H1 (cell line): ENCODE measurements at regions not wholly inside any gene's neighbourhood (a gene's known extent, or its start where the extent isn't known, plus 50 kb on each side); places are given as distances from the start of the nearest gene placed in this dataset.

ENCODE experiments used
- CTCF ChIA-PET: fragments of 300-600 bp; sonication (Branson Sonifier 250); formaldehyde crosslinking; loops from one replicate; lab custom pipeline; 2021; ENCODE audit not compliant: partially characterized antibody; lab: Charles Lee
- POLR2A ChIA-PET: fragments of 300-600 bp; sonication (Branson Sonifier 250); formaldehyde crosslinking; loops from one replicate; lab custom pipeline; 2021; ENCODE audit warnings: inconsistent platforms; ENCODE audit not compliant: partially characterized antibody; lab: Charles Lee
- DNase-seq, 2 experiments: peaks; one replicate each; pipeline versions ENCODE4 v3.0.0 to v3.0.0-alpha.2; 2010 to 2022; ENCODE audit warnings: low spot score in 2 of 2, low read depth in 1 of 2, mixed read lengths in 1 of 2
- FAIRE-seq: peaks from 2 replicates; lab custom pipeline; 2011; peaks lifted over from hg19 to GRCh38; lab: Jason Lieb, UNC
- H2AFZ ChIP-seq: 2 replicates; pipeline ENCODE4 v1.8.1; 2012; ENCODE audit warnings: low read length, inconsistent platforms
- H2AK5ac ChIP-seq: 2 replicates; pipeline ENCODE4 v1.6.1; 2013; ENCODE audit warnings: low read depth, low read length
- H2BK120ac ChIP-seq: replicated peaks from 2 replicates; pipeline ENCODE3; 2013; ENCODE audit warnings: low read depth, low read length, inconsistent platforms
- H2BK12ac ChIP-seq: 2 replicates; pipeline ENCODE4 v1.6.1; 2013; ENCODE audit warnings: low read depth, low read length
- H2BK15ac ChIP-seq: 2 replicates; pipeline ENCODE4 v1.6.1; 2013; ENCODE audit warnings: low read length
- H2BK20ac ChIP-seq: 2 replicates; pipeline ENCODE4 v1.6.1; 2013; ENCODE audit warnings: low read length
- H2BK5ac ChIP-seq: 2 replicates; pipeline ENCODE4 v1.6.1; 2013; ENCODE audit warnings: low read depth, low read length
- H3K14ac ChIP-seq: 2 replicates; pipeline ENCODE4 v1.6.1; 2013; ENCODE audit warnings: inconsistent platforms; ENCODE audit not compliant: insufficient read length
- H3K18ac ChIP-seq: 2 replicates; pipeline ENCODE4 v1.6.1; 2013; ENCODE audit warnings: low read length; ENCODE audit errors: extremely low read depth
- H3K23ac ChIP-seq: 2 replicates; pipeline ENCODE4 v1.6.1; 2013; ENCODE audit warnings: inconsistent platforms; ENCODE audit not compliant: insufficient read length
- H3K23me2 ChIP-seq: 2 replicates; pipeline ENCODE4 v1.6.1; 2013; ENCODE audit warnings: low read depth, low read length
- H3K27ac ChIP-seq: 2 replicates; pipeline ENCODE4 v1.6.1; 2011; ENCODE audit warnings: low read depth, low read length, inconsistent platforms
- H3K27me3 ChIP-seq, 4 experiments: replicated peaks in 1 of 4; 1 replicate in 1 of 4; 2 replicates in 3 of 4; pipeline versions ENCODE4 v1.6.1 to v1.8.1; 2011 to 2013; ENCODE audit warnings: low read length in 3 of 4, mild to moderate bottlenecking in 3 of 4, inconsistent platforms in 2 of 4, mixed read lengths in 2 of 4, moderate library complexity in 1 of 4; ENCODE audit not compliant: control insufficient read depth in 3 of 4, insufficient read depth in 3 of 4; ENCODE audit errors: extremely low read depth in 1 of 4
- H3K36me3 ChIP-seq, 4 experiments: 2 replicates each; pipeline versions ENCODE4 v1.6.1 to v1.8.1; 2011 to 2013; ENCODE audit warnings: mild to moderate bottlenecking in 4 of 4, low read length in 3 of 4, moderate library complexity in 2 of 4, control low read depth in 1 of 4, inconsistent platforms in 1 of 4; ENCODE audit not compliant: insufficient read depth in 4 of 4, control insufficient read depth in 2 of 4
- H3K4ac ChIP-seq: replicated peaks from 2 replicates; pipeline ENCODE3; 2013; ENCODE audit warnings: low read length, low read depth, mixed read lengths, inconsistent platforms; ENCODE audit not compliant: insufficient read length
- H3K4me1 ChIP-seq, 4 experiments: replicated peaks in 1 of 4; 1 replicate in 1 of 4; 2 replicates in 3 of 4; pipeline versions ENCODE4 v1.6.1 to v1.8.1; 2011 to 2013; ENCODE audit warnings: low read length in 3 of 4, inconsistent platforms in 2 of 4, mixed read lengths in 1 of 4; ENCODE audit not compliant: insufficient read depth in 4 of 4, control insufficient read depth in 3 of 4
- H3K4me2 ChIP-seq, 2 experiments: 2 replicates each; pipeline versions ENCODE4 v1.6.1 to v1.8.1; 2011 to 2013; ENCODE audit warnings: low read depth in 2 of 2, low read length in 2 of 2, control low read depth in 1 of 2, inconsistent platforms in 1 of 2, mild to moderate bottlenecking in 1 of 2; ENCODE audit not compliant: insufficient read depth in 1 of 2
- H3K4me3 ChIP-seq, 4 experiments: fragments of 200-600, 300-600 bp in 1 of 4; sonication (generic), shearing (Covaris generic), sonication (Bioruptor Twin) in 1 of 4; 2 replicates each; pipeline versions ENCODE4 v1.5.1 to v1.8.1; 2011 to 2016; ENCODE audit warnings: low read length in 4 of 4, low read depth in 3 of 4, control low read depth in 2 of 4, inconsistent platforms in 2 of 4, mild to moderate bottlenecking in 2 of 4, mixed read lengths in 1 of 4, moderate library complexity in 1 of 4; ENCODE audit not compliant: insufficient read depth in 2 of 4; ENCODE audit errors: extremely low read depth in 1 of 4
- H3K56ac ChIP-seq: replicated peaks from 2 replicates; pipeline ENCODE3; 2013; ENCODE audit warnings: low read depth, mild to moderate bottlenecking, mixed read lengths, low read length, inconsistent platforms; ENCODE audit not compliant: insufficient read length
- H3K79me1 ChIP-seq: 2 replicates; pipeline ENCODE4 v1.6.1; 2013; ENCODE audit warnings: low read depth, low read length, control low read depth
- H3K79me2 ChIP-seq, 2 experiments: 2 replicates each; pipeline versions ENCODE4 v1.6.1 to v1.8.1; 2012 to 2013; ENCODE audit warnings: low read length in 2 of 2, mild to moderate bottlenecking in 2 of 2, inconsistent platforms in 1 of 2; ENCODE audit not compliant: insufficient read depth in 2 of 2, control insufficient read depth in 1 of 2
- H3K9ac ChIP-seq, 4 experiments: replicated peaks in 1 of 4; 1 replicate in 1 of 4; 2 replicates in 3 of 4; pipeline versions ENCODE4 v1.6.1 to v1.8.1; 2011 to 2013; ENCODE audit warnings: low read depth in 3 of 4, low read length in 3 of 4, control low read depth in 2 of 4, mild to moderate bottlenecking in 2 of 4, moderate library complexity in 2 of 4, inconsistent platforms in 1 of 4; ENCODE audit errors: extremely low read depth in 1 of 4
- H3K9me3 ChIP-seq, 2 experiments: 2 replicates each; pipeline versions ENCODE4 v1.6.1 to v1.8.1; 2012 to 2013; ENCODE audit warnings: mild to moderate bottlenecking in 2 of 2, moderate library complexity in 2 of 2, control low read depth in 1 of 2, inconsistent platforms in 1 of 2, low read depth in 1 of 2, low read length in 1 of 2, mixed read lengths in 1 of 2; ENCODE audit not compliant: insufficient read depth in 2 of 2
- H4K20me1 ChIP-seq, 2 experiments: replicated peaks in 1 of 2; 2 replicates each; pipeline versions ENCODE3 to v1.8.1; 2011 to 2013; ENCODE audit warnings: inconsistent platforms in 2 of 2, low read length in 2 of 2, mild to moderate bottlenecking in 1 of 2; ENCODE audit not compliant: insufficient read depth in 2 of 2, control insufficient read depth in 1 of 2
- H4K5ac ChIP-seq: 2 replicates; pipeline ENCODE4 v1.6.1; 2013; ENCODE audit warnings: low read length, low read depth, mixed read lengths, inconsistent platforms; ENCODE audit not compliant: insufficient read length
- H4K8ac ChIP-seq: 2 replicates; pipeline ENCODE4 v1.8.0; 2013; ENCODE audit warnings: mild to moderate bottlenecking, moderate library complexity, low read length, inconsistent platforms; ENCODE audit not compliant: insufficient read depth; ENCODE audit errors: extremely low read depth
- H4K91ac ChIP-seq: replicated peaks from 2 replicates; pipeline ENCODE3; 2013; ENCODE audit warnings: low read length, mixed read lengths, inconsistent platforms; ENCODE audit not compliant: insufficient read length
- ASH2L ChIP-seq: fragments of 200-600, 300-600 bp; sonication (generic); IDR thresholded peaks from one replicate; pipeline ENCODE4 v1.7.1; 2017; ENCODE audit warnings: low read length
- BCL11A ChIP-seq, 2 experiments: IDR thresholded peaks; one replicate each; pipeline ENCODE4 v1.6.1; 2011; ENCODE audit warnings: low read depth in 2 of 2, low read length in 2 of 2, mild to moderate bottlenecking in 2 of 2
- CBX8 ChIP-seq: fragments of 300-800, 300-1000 bp; sonication (generic); IDR thresholded peaks from 2 replicates; pipeline ENCODE4 v1.7.1; 2016; ENCODE audit warnings: low read depth, low read length, borderline replicate concordance
- CEBPB ChIP-seq: IDR thresholded peaks from 2 replicates; pipeline ENCODE4 v1.6.1; 2012; ENCODE audit warnings: low read depth, low read length
- CHD1 ChIP-seq: IDR thresholded peaks from 2 replicates; pipeline ENCODE4 v1.6.1; 2012; ENCODE audit warnings: low read depth, low read length, improper control_type of control experiment
- CTBP2 ChIP-seq: IDR thresholded peaks from 2 replicates; pipeline ENCODE4 v1.7.0; 2011; ENCODE audit warnings: borderline replicate concordance, mild to moderate bottlenecking, moderate library complexity, mixed read lengths, low read length; ENCODE audit not compliant: insufficient read depth, insufficient read length
- GTF2F1 ChIP-seq: IDR thresholded peaks from 2 replicates; pipeline ENCODE4 v1.6.1; 2012; ENCODE audit warnings: low read depth, low read length, improper control_type of control experiment, borderline replicate concordance
- RXRA ChIP-seq: IDR thresholded peaks from 2 replicates; pipeline ENCODE4 v1.6.1; 2011; ENCODE audit warnings: low read depth, mild to moderate bottlenecking, low read length, moderate library complexity; ENCODE audit not compliant: insufficient read depth
- SP4 ChIP-seq: IDR thresholded peaks from 2 replicates; pipeline ENCODE4 v1.6.1; 2012; ENCODE audit warnings: low read length, inconsistent platforms
- WGBS, 2 experiments: shearing (Covaris generic) in 1 of 2; methylation state at CpG; one replicate each; pipeline versions ENCODE4 v1.1.6 to v1.1.7; 2013 to 2015; ENCODE audit warnings: low lambda C conversion rate in 2 of 2, mixed read lengths in 2 of 2, inconsistent platforms in 1 of 2, low coverage in 1 of 2, missing lambda C conversion rate in 1 of 2; ENCODE audit not compliant: insufficient replicate concordance in 2 of 2, insufficient coverage in 1 of 2, insufficient read length in 1 of 2; ENCODE audit errors: extremely low coverage in 1 of 2, missing lambda C conversion rate in 1 of 2; 5-methylcytosine and 5-hydroxymethylcytosine counted together
- TF ChIP-seq, protein P1 (sequence below), 3 experiments: IDR thresholded peaks; 1 replicate in 2 of 3; 2 replicates in 1 of 3; pipeline versions ENCODE4 v1.5.1 to v1.6.1; 2011; ENCODE audit warnings: low read length in 3 of 3, mild to moderate bottlenecking in 3 of 3, inconsistent platforms in 2 of 3, low read depth in 1 of 3, moderate library complexity in 1 of 3; ENCODE audit not compliant: insufficient read depth in 1 of 3; ENCODE audit errors: control extremely low read depth in 1 of 3
- TF ChIP-seq, protein P2 (sequence below): IDR thresholded peaks from 2 replicates; pipeline ENCODE4 v1.6.1; 2012; ENCODE audit warnings: low read length, inconsistent platforms

DNA sequence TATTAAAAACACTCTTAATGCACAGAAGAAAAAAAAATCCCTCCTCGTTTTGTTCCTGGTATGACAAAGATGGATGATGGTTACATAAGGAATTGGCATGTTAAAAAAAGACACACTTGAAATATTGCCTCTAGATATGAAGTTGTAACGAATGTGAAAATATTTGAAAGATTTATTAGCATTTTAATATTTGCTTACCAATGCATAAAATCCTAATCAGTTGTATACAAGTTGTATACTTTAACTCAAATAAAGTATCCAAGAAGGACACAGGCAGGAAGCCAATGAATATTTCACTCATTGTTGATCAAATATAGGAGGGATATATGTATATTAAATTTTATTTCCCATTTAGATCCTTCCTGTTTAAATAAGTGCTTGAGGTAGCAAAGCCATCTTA, 850.8 kb upstream of the RBFOX1 start:
- H3K79me1 ChIP-seq = no peaks in the 10 kb centered on the region
- POLR2A ChIA-PET = no interaction called here
- no peak overlapping the region for H4K91ac ChIP-seq
- H4K5ac ChIP-seq = no peak overlapping the region
- H3K27me3 ChIP-seq = peaks cover 0 to 20% (median 15%) of the 10 kb centered on the region in 4 experiments; a peak in 6 of 7 replicates
- H3K27ac ChIP-seq = no peak overlapping the region
- H3K79me2 ChIP-seq = no peaks in the 10 kb centered on the region
- no peaks in the 10 kb centered on the region for H4K20me1 ChIP-seq
- WGBS, 2 experiments = 74% methylated on average over 2 of the region's 2 CpGs; no CpG with 5 or more reads in 1 of the 2 experiments
- H3K4me1 ChIP-seq = peaks cover 0 to 3% (median 1%) of the 10 kb centered on the region in 4 experiments; a peak in 1 of 7 replicates
- no peaks in the 10 kb centered on the region for H3K9me3 ChIP-seq
- no peak overlapping the region for H3K4me3 ChIP-seq
- H2AFZ ChIP-seq = no peak overlapping the region
- H3K36me3 ChIP-seq = no peaks in the 10 kb centered on the region
- no peak for DNase-seq
- FAIRE-seq = no peak
- TF ChIP-seq GTF2F1 = no peak
- no peak for TF ChIP-seq RXRA
- TF ChIP-seq, protein P1, sequence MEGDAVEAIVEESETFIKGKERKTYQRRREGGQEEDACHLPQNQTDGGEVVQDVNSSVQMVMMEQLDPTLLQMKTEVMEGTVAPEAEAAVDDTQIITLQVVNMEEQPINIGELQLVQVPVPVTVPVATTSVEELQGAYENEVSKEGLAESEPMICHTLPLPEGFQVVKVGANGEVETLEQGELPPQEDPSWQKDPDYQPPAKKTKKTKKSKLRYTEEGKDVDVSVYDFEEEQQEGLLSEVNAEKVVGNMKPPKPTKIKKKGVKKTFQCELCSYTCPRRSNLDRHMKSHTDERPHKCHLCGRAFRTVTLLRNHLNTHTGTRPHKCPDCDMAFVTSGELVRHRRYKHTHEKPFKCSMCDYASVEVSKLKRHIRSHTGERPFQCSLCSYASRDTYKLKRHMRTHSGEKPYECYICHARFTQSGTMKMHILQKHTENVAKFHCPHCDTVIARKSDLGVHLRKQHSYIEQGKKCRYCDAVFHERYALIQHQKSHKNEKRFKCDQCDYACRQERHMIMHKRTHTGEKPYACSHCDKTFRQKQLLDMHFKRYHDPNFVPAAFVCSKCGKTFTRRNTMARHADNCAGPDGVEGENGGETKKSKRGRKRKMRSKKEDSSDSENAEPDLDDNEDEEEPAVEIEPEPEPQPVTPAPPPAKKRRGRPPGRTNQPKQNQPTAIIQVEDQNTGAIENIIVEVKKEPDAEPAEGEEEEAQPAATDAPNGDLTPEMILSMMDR (IDR thresholded peaks at IDR 0.05; ENCODE audit: control extremely low read depth in 1 of 3, insufficient read depth in 1 of 3, low read depth in 1 of 3, low read length in 3 of 3) = no peak
- TF ChIP-seq BCL11A (IDR thresholded peaks at IDR 0.05; ENCODE audit: low read depth in 2 of 2, low read length in 2 of 2) = no peak
- TF ChIP-seq CHD1 = no peak
- TF ChIP-seq SP4 = no peak
- no peak for TF ChIP-seq CBX8
- TF ChIP-seq, protein P2, sequence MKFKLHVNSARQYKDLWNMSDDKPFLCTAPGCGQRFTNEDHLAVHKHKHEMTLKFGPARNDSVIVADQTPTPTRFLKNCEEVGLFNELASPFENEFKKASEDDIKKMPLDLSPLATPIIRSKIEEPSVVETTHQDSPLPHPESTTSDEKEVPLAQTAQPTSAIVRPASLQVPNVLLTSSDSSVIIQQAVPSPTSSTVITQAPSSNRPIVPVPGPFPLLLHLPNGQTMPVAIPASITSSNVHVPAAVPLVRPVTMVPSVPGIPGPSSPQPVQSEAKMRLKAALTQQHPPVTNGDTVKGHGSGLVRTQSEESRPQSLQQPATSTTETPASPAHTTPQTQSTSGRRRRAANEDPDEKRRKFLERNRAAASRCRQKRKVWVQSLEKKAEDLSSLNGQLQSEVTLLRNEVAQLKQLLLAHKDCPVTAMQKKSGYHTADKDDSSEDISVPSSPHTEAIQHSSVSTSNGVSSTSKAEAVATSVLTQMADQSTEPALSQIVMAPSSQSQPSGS = no peak
- TF ChIP-seq ASH2L = no peak
- no peak for TF ChIP-seq CTBP2
- TF ChIP-seq CEBPB = no peak
- H3K4ac ChIP-seq = no peak overlapping the region
- H4K8ac ChIP-seq = no peak overlapping the region
- no peak overlapping the region for H3K56ac ChIP-seq
- no peak overlapping the region for H3K4me2 ChIP-seq
- no peak overlapping the region for H3K14ac ChIP-seq
- no peak overlapping the region for H2AK5ac ChIP-seq
- no peak overlapping the region for H2BK12ac ChIP-seq
- no peak overlapping the region for H2BK15ac ChIP-seq
- H2BK20ac ChIP-seq = no peak overlapping the region
- no peak overlapping the region for H3K9ac ChIP-seq
- CTCF ChIA-PET = no interaction called here
- H2BK120ac ChIP-seq = no peak overlapping the region
- H3K18ac ChIP-seq = no peak overlapping the region
- no peak overlapping the region for H2BK5ac ChIP-seq
- H3K23ac ChIP-seq = no peak overlapping the region
- peaks cover 3% of the 10 kb centered on the region; the same call in 1 of the 2 replicates for H3K23me2 ChIP-seq
